IMR-90 (cell line): ENCODE measurements at regions not wholly inside any gene's neighbourhood (a gene's known extent, or its start where the extent isn't known, plus 50 kb on each side); places are given as distances from the start of the nearest gene placed in this dataset.

Experiments
- ATAC-seq: fragments of 200-7000 bp; cut with Tn5 transposase; 2 replicates; pipeline ENCODE4 v1.9.1; 2020; ENCODE audit warnings: low read depth, mild to moderate bottlenecking, moderate library complexity
- BruUV-seq: library from RNA; stranded (reverse); fragments of 400-500 nt; replicated peaks from 2 replicates; lab custom pipeline; 2021; lab: Mats Ljungman, UMichigan
- CTCF ChIA-PET: fragments of 300-600 bp; formaldehyde crosslinking; extraction: SDS; loops from one replicate; lab custom pipeline; 2021; ENCODE audit warnings: antibody characterized with exemption; lab: Yijun Ruan, JAX
- POLR2A ChIA-PET: fragments of 300-600 bp; sonication (Branson Sonifier 250); formaldehyde crosslinking; loops from one replicate; lab custom pipeline; 2022; ENCODE audit warnings: antibody characterized with exemption; ENCODE audit not compliant: unreplicated experiment; lab: Charles Lee
- DNase-seq: peaks from one replicate; pipeline ENCODE4 v3.0.0; 2013
- H2AFZ ChIP-seq: replicated peaks from 2 replicates; pipeline ENCODE3; 2013; ENCODE audit warnings: low read length, mild to moderate bottlenecking; ENCODE audit not compliant: poor library complexity
- H2AK5ac ChIP-seq: 2 replicates; pipeline ENCODE4 v1.6.1; 2013; ENCODE audit warnings: low read depth, low read length, inconsistent platforms
- H2AK9ac ChIP-seq: replicated peaks from 2 replicates; pipeline ENCODE3; 2013; ENCODE audit warnings: mild to moderate bottlenecking, low read depth, low read length, moderate library complexity; ENCODE audit not compliant: poor library complexity
- H2BK120ac ChIP-seq: 2 replicates; pipeline ENCODE4 v1.6.1; 2013; ENCODE audit warnings: low read depth, low read length, inconsistent platforms
- H2BK15ac ChIP-seq: 3 replicates; pipeline ENCODE4 v1.6.1; 2013; ENCODE audit warnings: low read depth, low read length, inconsistent platforms
- H2BK20ac ChIP-seq: 2 replicates; pipeline ENCODE4 v1.6.1; 2013; ENCODE audit warnings: low read depth, mild to moderate bottlenecking, inconsistent platforms, low read length, moderate library complexity
- H2BK5ac ChIP-seq: 2 replicates; pipeline ENCODE4 v1.6.1; 2013; ENCODE audit warnings: mild to moderate bottlenecking, low read depth, low read length, inconsistent platforms; ENCODE audit not compliant: poor library complexity, severe bottlenecking
- H3K14ac ChIP-seq: replicated peaks from 2 replicates; pipeline ENCODE4 v1.6.1; 2013; ENCODE audit warnings: low read depth, low read length, inconsistent platforms
- H3K18ac ChIP-seq: 2 replicates; pipeline ENCODE4 v1.6.1; 2013; ENCODE audit warnings: low read depth, low read length, control low read depth
- H3K23ac ChIP-seq: 2 replicates; pipeline ENCODE4 v1.6.1; 2013; ENCODE audit warnings: low read depth, low read length, inconsistent platforms
- H3K27ac ChIP-seq: 2 replicates; pipeline ENCODE4 v1.5.1; 2013; ENCODE audit warnings: mild to moderate bottlenecking, control low read depth, low read length; ENCODE audit not compliant: insufficient read depth
- H3K27me3 ChIP-seq: 2 replicates; pipeline ENCODE4 v1.6.1; 2013; ENCODE audit warnings: low read length; ENCODE audit not compliant: control insufficient read depth, insufficient read depth
- H3K36me3 ChIP-seq: 2 replicates; pipeline ENCODE4 v1.6.1; 2013; ENCODE audit warnings: low read length, mixed read lengths; ENCODE audit not compliant: control insufficient read depth, insufficient read depth
- H3K4ac ChIP-seq: 2 replicates; pipeline ENCODE4 v1.6.1; 2013; ENCODE audit warnings: low read depth, low read length, inconsistent platforms
- H3K4me1 ChIP-seq: 2 replicates; pipeline ENCODE4 v1.6.1; 2013; ENCODE audit warnings: low read length, mixed read lengths; ENCODE audit not compliant: control insufficient read depth, insufficient read depth
- H3K4me2 ChIP-seq: 2 replicates; pipeline ENCODE4 v1.6.1; 2013; ENCODE audit warnings: low read depth, mild to moderate bottlenecking, control low read depth, low read length, moderate library complexity
- H3K4me3 ChIP-seq: 2 replicates; pipeline ENCODE4 v1.5.1; 2013; ENCODE audit warnings: low read depth, mild to moderate bottlenecking, control low read depth, low read length, moderate library complexity; ENCODE audit not compliant: insufficient read depth
- H3K56ac ChIP-seq: 2 replicates; pipeline ENCODE4 v1.6.1; 2013; ENCODE audit warnings: low read length, inconsistent platforms; ENCODE audit not compliant: insufficient read depth; ENCODE audit errors: extremely low read depth
- H3K79me1 ChIP-seq, 2 experiments: 2 replicates each; pipeline ENCODE4 v1.6.1; 2013; ENCODE audit warnings: low read length in 2 of 2, inconsistent platforms in 1 of 2, low read depth in 1 of 2
- H3K9ac ChIP-seq: 2 replicates; pipeline ENCODE4 v1.6.1; 2013; ENCODE audit warnings: low read depth, low read length, control low read depth
- H3K9me1 ChIP-seq: 2 replicates; pipeline ENCODE4 v1.6.1; 2013; ENCODE audit warnings: low read length, inconsistent platforms; ENCODE audit not compliant: insufficient read depth
- H3K9me3 ChIP-seq: 2 replicates; pipeline ENCODE4 v1.6.1; 2013; ENCODE audit warnings: low read length; ENCODE audit not compliant: control insufficient read depth, insufficient read depth
- H4K20me1 ChIP-seq: 2 replicates; pipeline ENCODE4 v1.6.1; 2013; ENCODE audit warnings: low read length, inconsistent platforms; ENCODE audit not compliant: insufficient read depth
- H4K5ac ChIP-seq: 2 replicates; pipeline ENCODE4 v1.6.1; 2013; ENCODE audit warnings: mild to moderate bottlenecking, low read depth, low read length, control low read depth
- H4K8ac ChIP-seq, 2 experiments: 2 replicates each; pipeline ENCODE4 v1.6.1; 2013; ENCODE audit warnings: low read depth in 2 of 2, low read length in 2 of 2, control low read depth in 1 of 2, inconsistent platforms in 1 of 2
- H4K91ac ChIP-seq: 2 replicates; pipeline ENCODE4 v1.6.1; 2013; ENCODE audit warnings: low read depth, low read length, inconsistent platforms; ENCODE audit not compliant: insufficient read depth
- CEBPB ChIP-seq: IDR thresholded peaks from 2 replicates; pipeline ENCODE4 v1.6.1; 2012; ENCODE audit warnings: low read depth, low read length, improper control_type of control experiment
- FOS ChIP-seq: fragments of 150-350 bp; IDR thresholded peaks from 2 replicates; pipeline ENCODE4 v1.6.1; 2016; ENCODE audit warnings: low read depth, low read length
- MAFK ChIP-seq: IDR thresholded peaks from 2 replicates; pipeline ENCODE4 v1.6.1; 2012; ENCODE audit warnings: low read depth, low read length, improper control_type of control experiment
- MXI1 ChIP-seq: IDR thresholded peaks from 2 replicates; pipeline ENCODE4 v1.6.1; 2012; ENCODE audit warnings: low read depth, mild to moderate bottlenecking, low read length, moderate library complexity, borderline replicate concordance
- POLR2A ChIP-seq: IDR thresholded peaks from 2 replicates; pipeline ENCODE4 v1.6.1; 2012; ENCODE audit warnings: mild to moderate bottlenecking, low read depth, low read length
- RAD21 ChIP-seq: IDR thresholded peaks from 2 replicates; pipeline ENCODE4 v1.6.1; 2012; ENCODE audit warnings: low read length, improper control_type of control experiment
- SMC3 ChIP-seq: fragments of 150-350 bp; IDR thresholded peaks from 2 replicates; pipeline ENCODE4 v1.6.1; 2016; ENCODE audit warnings: low read depth, mild to moderate bottlenecking, antibody characterized with exemption, low read length, moderate library complexity
- dilution Hi-C: fragments of 300-500 bp; cut with HindIII; formaldehyde crosslinking; loops from one replicate; pipeline ENCODE4 v1.14.3; 2018; ENCODE audit warnings: low sequenced_read_pairs; ENCODE audit not compliant: unreplicated experiment
- in situ Hi-C: fragments of 300-500 bp; cut with MboI; formaldehyde crosslinking; loops from 3 replicates; pipeline ENCODE4 v1.14.3; 2019; ENCODE audit warnings: low sequenced_read_pairs, inconsistent platforms, mixed read lengths
- intact Hi-C: fragments of 100-400 bp; cut with micrococcal nuclease; formaldehyde crosslinking; loops from 2 replicates; pipeline ENCODE4 v1.10.0; 2022
- TF ChIP-seq, protein P1 (sequence below): fragments of 150-350 bp; IDR thresholded peaks from 2 replicates; pipeline ENCODE4 v1.6.1; 2017; ENCODE audit warnings: mild to moderate bottlenecking, antibody characterized with exemption, low read length, low read depth

- in situ Hi-C loops (no loop called here), intact Hi-C loops (no loop called here), dilution Hi-C loops (no loop called here)
- ChIA-PET CTCF (no interaction called here), POLR2A (no interaction called here)
- H4K5ac ChIP-seq = no peak overlapping the region
- no peak overlapping the region for H3K14ac ChIP-seq
- H4K8ac ChIP-seq = no peak overlapping the region
- no TSS peak for BruUV-seq
- no peak overlapping the region for H3K18ac ChIP-seq
- no peak overlapping the region for H2BK120ac ChIP-seq
- no peak overlapping the region for H2BK5ac ChIP-seq
- no peaks in the 10 kb centered on the region for H3K4me1 ChIP-seq
- peaks cover 3% of the 10 kb centered on the region; the same call in 1 of the 2 replicates for H3K9me3 ChIP-seq
- H3K27ac ChIP-seq = no peak overlapping the region
- H3K56ac ChIP-seq = no peak overlapping the region
- H3K9me1 ChIP-seq = no peaks in the 10 kb centered on the region
- no peak for TF ChIP-seq MAFK
- TF ChIP-seq POLR2A = no peak
- no peak for TF ChIP-seq MXI1
- TF ChIP-seq RAD21 = no peak
- TF ChIP-seq FOS = no peak
- TF ChIP-seq SMC3 = no peak
- TF ChIP-seq, protein P1, sequence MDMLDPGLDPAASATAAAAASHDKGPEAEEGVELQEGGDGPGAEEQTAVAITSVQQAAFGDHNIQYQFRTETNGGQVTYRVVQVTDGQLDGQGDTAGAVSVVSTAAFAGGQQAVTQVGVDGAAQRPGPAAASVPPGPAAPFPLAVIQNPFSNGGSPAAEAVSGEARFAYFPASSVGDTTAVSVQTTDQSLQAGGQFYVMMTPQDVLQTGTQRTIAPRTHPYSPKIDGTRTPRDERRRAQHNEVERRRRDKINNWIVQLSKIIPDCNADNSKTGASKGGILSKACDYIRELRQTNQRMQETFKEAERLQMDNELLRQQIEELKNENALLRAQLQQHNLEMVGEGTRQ = no peak
- TF ChIP-seq CEBPB = no peak
- H2AK9ac ChIP-seq = no peak overlapping the region
- no peaks in the 10 kb centered on the region for H3K27me3 ChIP-seq
- H2BK20ac ChIP-seq = no peak overlapping the region
- H3K9ac ChIP-seq = no peak overlapping the region
- ATAC-seq (no peak), DNase-seq (no peak)
- no peak overlapping the region for H2BK15ac ChIP-seq
- H2AFZ ChIP-seq = no peak overlapping the region
- H4K91ac ChIP-seq = no peak overlapping the region
- no peak overlapping the region for H3K4me2 ChIP-seq
- H3K4me3 ChIP-seq = no peak overlapping the region
- no peak overlapping the region for H3K23ac ChIP-seq
- H4K20me1 ChIP-seq = no peaks in the 10 kb centered on the region
- H3K79me1 ChIP-seq = no peaks in the 10 kb centered on the region
- H2AK5ac ChIP-seq = no peak overlapping the region
- no peak overlapping the region for H3K4ac ChIP-seq
- no peaks in the 10 kb centered on the region for H3K36me3 ChIP-seq
Measured at GRCh38 chr3:40951636-40952035, 247.7 kb upstream of the CTNNB1 start.
